Stimulated activated memory B cell treated with anti-CD40 and anti-IgM and Interleukin-4, amounts not matched to agents 10 μg/mL and 1 μg/mL and 100 μg/mL, for 72 hours (primary cell): ENCODE measurements at regions not wholly inside any gene's neighbourhood (a gene's known extent, or its start where the extent isn't known, plus 50 kb on each side); places are given as distances from the start of the nearest gene placed in this dataset.
A peak's percentile ranks its signal among the peaks of the same experiment; 100 is the strongest.

Experiments
- ATAC-seq: fragments of 150-1000 bp; cut with Tn5 transposase; 2 replicates; pipeline ENCODE4 v1.10.0; 2021
- H3K27ac Mint-ChIP-seq: one replicate; pipeline ENCODE4 v1.8.0; 2022; ENCODE audit warnings: mild to moderate bottlenecking, mixed read lengths
- H3K27me3 Mint-ChIP-seq: one replicate; pipeline ENCODE4 v1.8.0; 2022; ENCODE audit warnings: mixed read lengths
- H3K36me3 Mint-ChIP-seq: one replicate; pipeline ENCODE4 v1.8.0; 2022; ENCODE audit warnings: mixed read lengths
- H3K4me1 Mint-ChIP-seq: one replicate; pipeline ENCODE4 v1.8.0; 2022; ENCODE audit warnings: mixed read lengths
- H3K4me3 Mint-ChIP-seq: one replicate; pipeline ENCODE4 v1.8.0; 2022; ENCODE audit warnings: mild to moderate bottlenecking, moderate library complexity, mixed read lengths
- H3K9me3 Mint-ChIP-seq: one replicate; pipeline ENCODE4 v1.8.0; 2022; ENCODE audit warnings: mixed read lengths

GRCh38 chr12:33323823-33324222, 115.8 kb downstream of the SYT10 start:
- Mint-ChIP-seq H3K9me3 (peaks cover 2% of the 10 kb centered on the region), H3K4me3 (no peak overlapping the region), H3K27ac (no peak overlapping the region), H3K27me3 (no peaks in the 10 kb centered on the region), H3K36me3 (no peaks in the 10 kb centered on the region), H3K4me1 (no peaks in the 10 kb centered on the region)
- no peak for ATAC-seq

- ATAC-seq: no peak
- no peak overlapping the region for H3K27ac Mint-ChIP-seq
- H3K4me3 Mint-ChIP-seq: no peak overlapping the region
- H3K27me3 Mint-ChIP-seq: no peaks in the 10 kb centered on the region
- peaks cover 2% of the 10 kb centered on the region for H3K9me3 Mint-ChIP-seq
- H3K36me3 Mint-ChIP-seq: no peaks in the 10 kb centered on the region
- H3K4me1 Mint-ChIP-seq: no peaks in the 10 kb centered on the region
Measured at GRCh38 chr12:33322519-33322918, 117.1 kb downstream of the SYT10 start.

DNA sequence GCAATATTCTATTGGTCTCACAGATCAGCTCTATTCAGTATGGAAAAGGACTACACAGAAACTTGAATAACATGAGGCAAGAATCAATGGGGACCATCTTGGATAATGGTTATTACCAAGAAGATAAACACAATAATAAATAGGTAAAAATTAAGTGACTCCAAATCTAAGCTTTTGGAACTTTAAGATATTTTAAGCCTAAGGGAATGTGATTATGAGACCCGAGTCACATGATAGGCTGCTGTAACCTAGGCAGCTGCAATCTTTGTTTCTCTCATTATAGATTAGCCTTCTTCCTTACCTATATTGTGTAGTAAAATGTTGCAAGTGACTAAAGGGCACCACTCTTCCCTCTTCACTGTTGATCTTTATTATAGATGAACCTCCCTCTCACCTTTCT, 121.9 kb downstream of the SYT10 start:
- H3K4me1 Mint-ChIP-seq: no peaks in the 10 kb centered on the region
- no peak overlapping the region for H3K4me3 Mint-ChIP-seq
- no peaks in the 10 kb centered on the region for H3K27me3 Mint-ChIP-seq
- ATAC-seq: no peak
- H3K36me3 Mint-ChIP-seq: no peaks in the 10 kb centered on the region
- H3K9me3 Mint-ChIP-seq: peaks cover 7% of the 10 kb centered on the region
- H3K27ac Mint-ChIP-seq: no peak overlapping the region

DNA sequence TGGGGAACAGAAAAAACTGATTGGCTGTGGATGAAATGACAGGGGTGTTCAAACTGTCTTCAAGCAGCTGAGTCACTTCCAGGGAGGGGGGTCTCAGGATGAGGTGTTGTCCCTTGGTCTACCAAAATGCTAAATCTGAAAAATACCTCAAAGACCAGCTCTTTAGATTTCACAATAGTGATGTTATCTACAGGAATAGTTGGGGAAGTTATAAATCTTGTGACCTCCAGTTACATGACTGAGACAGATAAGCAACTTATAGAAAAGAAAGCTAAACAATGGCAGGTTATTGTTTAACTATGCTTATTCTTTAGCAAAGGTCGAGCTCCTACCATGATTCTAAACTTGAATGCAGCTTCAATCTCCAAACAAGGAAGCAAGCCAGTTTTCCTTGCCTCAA, 125.4 kb downstream of the SYT10 start:
- Mint-ChIP-seq H3K36me3 (no peaks in the 10 kb centered on the region), H3K9me3 (peaks cover 9% of the 10 kb centered on the region), H3K4me1 (no peaks in the 10 kb centered on the region), H3K27ac (no peak overlapping the region), H3K4me3 (no peak overlapping the region), H3K27me3 (no peaks in the 10 kb centered on the region)
- ATAC-seq: no peak

GRCh38 chr12:33313476-33313875, 126.1 kb downstream of the SYT10 start:
- ATAC-seq: no peak
- H3K4me1 Mint-ChIP-seq: no peaks in the 10 kb centered on the region
- H3K4me3 Mint-ChIP-seq: no peak overlapping the region
- H3K9me3 Mint-ChIP-seq: peaks cover 12% of the 10 kb centered on the region
- H3K27me3 Mint-ChIP-seq: no peaks in the 10 kb centered on the region
- H3K27ac Mint-ChIP-seq: no peak overlapping the region
- no peaks in the 10 kb centered on the region for H3K36me3 Mint-ChIP-seq

DNA sequence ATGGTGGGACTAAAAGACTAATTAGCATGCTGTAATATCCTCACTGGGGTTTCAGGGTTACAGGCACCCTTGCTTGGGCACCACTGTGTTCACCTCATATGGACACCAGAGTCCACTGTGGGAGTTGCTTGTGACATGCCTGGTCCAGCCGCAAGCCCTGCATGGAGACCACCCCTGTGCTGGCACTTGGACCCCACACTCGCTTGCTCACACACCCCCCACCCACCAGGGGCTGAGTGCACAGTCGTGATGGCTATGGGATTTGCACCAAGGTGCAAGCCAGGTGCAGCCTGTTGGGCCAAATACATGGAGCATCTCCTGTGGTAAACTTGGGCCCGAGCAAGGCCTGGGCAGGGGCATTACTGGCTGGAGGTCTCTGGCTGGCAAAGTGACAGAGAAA, 129.1 kb downstream of the SYT10 start:
- Mint-ChIP-seq H3K27ac (no peak overlapping the region), H3K27me3 (no peaks in the 10 kb centered on the region), H3K4me1 (no peaks in the 10 kb centered on the region), H3K9me3 (peaks cover 12% of the 10 kb centered on the region), H3K36me3 (no peaks in the 10 kb centered on the region), H3K4me3 (no peak overlapping the region)
- no peak for ATAC-seq

GRCh38 chr12:33304176-33304575, 135.4 kb downstream of the SYT10 start:
- H3K4me3 Mint-ChIP-seq: no peak overlapping the region
- H3K27me3 Mint-ChIP-seq: no peaks in the 10 kb centered on the region
- H3K9me3 Mint-ChIP-seq: peaks cover 7% of the 10 kb centered on the region
- no peak overlapping the region for H3K27ac Mint-ChIP-seq
- no peaks in the 10 kb centered on the region for H3K4me1 Mint-ChIP-seq
- ATAC-seq: no peak
- no peaks in the 10 kb centered on the region for H3K36me3 Mint-ChIP-seq

DNA sequence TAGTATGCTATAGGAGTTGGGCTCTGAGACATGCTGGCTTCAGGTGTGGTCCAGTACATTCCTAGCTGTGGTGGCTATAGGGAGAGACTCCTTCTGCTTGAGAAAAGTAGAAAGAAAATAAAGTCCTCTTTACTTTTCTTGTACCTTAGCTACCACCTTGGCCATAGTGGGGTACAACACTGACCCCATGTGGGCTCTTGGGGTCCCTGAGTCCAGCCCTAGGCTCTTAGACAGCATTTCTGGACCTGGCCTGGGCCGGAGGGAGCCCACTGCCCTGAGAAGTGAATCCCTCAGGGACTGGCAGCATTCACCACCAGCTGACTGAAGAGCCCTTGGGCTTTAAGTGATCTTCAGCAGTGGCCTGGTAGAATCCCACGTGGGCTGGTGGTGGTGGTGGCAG, 143.1 kb downstream of the SYT10 start:
- Mint-ChIP-seq H3K36me3 (no peaks in the 10 kb centered on the region), H3K4me3 (no peak overlapping the region), H3K27ac (no peak overlapping the region), H3K4me1 (no peaks in the 10 kb centered on the region), H3K9me3 (peaks cover 22% of the 10 kb centered on the region), H3K27me3 (no peaks in the 10 kb centered on the region)
- no peak for ATAC-seq

- H3K4me1 Mint-ChIP-seq: no peaks in the 10 kb centered on the region
Measured at GRCh38 chr12:33290703-33291102, 148.9 kb downstream of the SYT10 start.

DNA sequence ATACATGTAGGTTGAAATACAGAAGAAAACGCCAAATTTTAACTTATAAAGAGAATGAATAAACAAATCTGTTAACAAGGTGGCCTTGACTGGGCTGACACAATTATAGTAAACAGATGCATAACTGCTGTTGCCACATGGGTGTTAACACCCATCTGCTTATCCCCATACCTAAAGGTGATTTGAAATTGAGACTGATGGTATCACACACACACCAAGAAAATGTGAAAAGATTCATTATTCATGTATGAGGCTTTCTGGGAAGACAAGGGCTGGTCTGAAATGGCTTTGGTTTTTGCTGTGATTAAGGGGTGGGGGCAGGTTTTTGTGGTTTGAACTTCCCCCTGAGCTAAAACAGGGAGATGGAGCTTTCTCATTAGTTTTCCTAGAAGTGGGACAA, 156.6 kb downstream of the SYT10 start:
- no peak overlapping the region for H3K4me3 Mint-ChIP-seq
- ATAC-seq: no peak
- H3K27ac Mint-ChIP-seq: no peak overlapping the region
- peaks cover 17% of the 10 kb centered on the region for H3K9me3 Mint-ChIP-seq
- no peaks in the 10 kb centered on the region for H3K27me3 Mint-ChIP-seq
- no peaks in the 10 kb centered on the region for H3K36me3 Mint-ChIP-seq
- no peaks in the 10 kb centered on the region for H3K4me1 Mint-ChIP-seq

More at GRCh38 chr12:33290703-33291102, 148.9 kb downstream of the SYT10 start:
- Mint-ChIP-seq H3K36me3 (no peaks in the 10 kb centered on the region), H3K4me3 (no peak overlapping the region), H3K27ac (no peak overlapping the region), H3K27me3 (no peaks in the 10 kb centered on the region), H3K9me3 (peaks cover 5% of the 10 kb centered on the region)
- no peak for ATAC-seq

- ATAC-seq: no peak
- H3K27me3 Mint-ChIP-seq: no peaks in the 10 kb centered on the region
- no peak overlapping the region for H3K4me3 Mint-ChIP-seq
- H3K9me3 Mint-ChIP-seq: peaks cover 22% of the 10 kb centered on the region
- H3K4me1 Mint-ChIP-seq: no peaks in the 10 kb centered on the region
- no peaks in the 10 kb centered on the region for H3K36me3 Mint-ChIP-seq
- no peak overlapping the region for H3K27ac Mint-ChIP-seq
Measured at GRCh38 chr12:33277376-33277775, 162.2 kb downstream of the SYT10 start.

DNA sequence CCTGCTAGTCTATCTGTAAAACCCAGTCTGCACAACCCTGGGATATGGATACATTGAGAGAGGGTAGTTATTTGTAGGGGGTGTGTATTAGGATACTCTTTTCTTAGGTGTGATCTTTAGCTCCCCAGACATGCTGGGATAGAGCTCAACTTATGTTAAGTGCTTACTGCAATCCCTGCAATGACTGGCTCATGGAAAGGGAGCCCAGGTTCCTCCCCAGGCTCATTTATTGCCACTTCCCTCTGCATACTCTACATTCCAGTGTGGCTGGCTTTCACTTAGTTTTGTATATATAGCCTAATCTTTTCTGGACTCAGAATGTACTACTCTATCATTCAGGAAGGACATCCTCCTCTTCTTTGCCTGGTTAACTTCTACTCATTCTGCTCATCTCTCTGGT, 172.0 kb downstream of the SYT10 start:
- Mint-ChIP-seq H3K27ac (no peak overlapping the region), H3K4me1 (no peaks in the 10 kb centered on the region), H3K36me3 (no peaks in the 10 kb centered on the region), H3K4me3 (no peak overlapping the region), H3K9me3 (peaks cover 7% of the 10 kb centered on the region), H3K27me3 (no peaks in the 10 kb centered on the region)
- ATAC-seq: peak; percentile 27

- peaks cover 7% of the 10 kb centered on the region for H3K9me3 Mint-ChIP-seq
Measured at GRCh38 chr12:33265900-33266299, 173.7 kb downstream of the SYT10 start.

GRCh38 chr12:33265033-33265731, 174.4 kb downstream of the SYT10 start:
- Mint-ChIP-seq H3K27ac (no peak overlapping the region), H3K36me3 (no peaks in the 10 kb centered on the region), H3K4me3 (no peak overlapping the region), H3K4me1 (no peaks in the 10 kb centered on the region), H3K9me3 (peaks cover 7% of the 10 kb centered on the region), H3K27me3 (no peaks in the 10 kb centered on the region)
- ATAC-seq: no peak

More at GRCh38 chr12:33265900-33266299, 173.7 kb downstream of the SYT10 start:
- no peaks in the 10 kb centered on the region for H3K4me1 Mint-ChIP-seq
- H3K36me3 Mint-ChIP-seq: no peaks in the 10 kb centered on the region
- no peaks in the 10 kb centered on the region for H3K27me3 Mint-ChIP-seq
- no peak overlapping the region for H3K4me3 Mint-ChIP-seq
- no peak overlapping the region for H3K27ac Mint-ChIP-seq
- no peak for ATAC-seq

GRCh38 chr12:33253178-33253577, 186.4 kb downstream of the SYT10 start:
- Mint-ChIP-seq H3K27ac (no peak overlapping the region), H3K27me3 (no peaks in the 10 kb centered on the region)

DNA sequence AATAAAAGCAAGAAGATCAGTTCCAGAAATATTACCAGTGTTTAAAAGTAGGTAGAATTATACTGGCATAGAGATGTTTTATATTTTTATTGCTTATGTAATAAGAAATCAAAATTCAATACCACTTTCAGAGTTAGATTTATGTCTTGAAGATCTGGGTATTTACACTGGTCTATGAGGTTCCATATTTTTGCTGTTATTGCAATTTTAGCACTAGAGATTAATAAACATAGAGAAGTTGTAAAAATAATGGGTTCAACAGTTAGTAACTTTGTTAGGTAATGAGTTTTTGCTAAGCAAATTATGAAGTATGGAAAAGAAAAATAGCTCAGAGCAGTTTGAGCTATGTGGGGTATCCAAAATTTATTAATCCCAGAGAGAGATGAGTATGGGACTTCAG, 188.1 kb downstream of the SYT10 start:
- no peaks in the 10 kb centered on the region for H3K27me3 Mint-ChIP-seq
- no peak overlapping the region for H3K4me3 Mint-ChIP-seq
- no peaks in the 10 kb centered on the region for H3K4me1 Mint-ChIP-seq
- no peaks in the 10 kb centered on the region for H3K36me3 Mint-ChIP-seq
- no peak overlapping the region for H3K27ac Mint-ChIP-seq
- ATAC-seq: no peak
- H3K9me3 Mint-ChIP-seq: no peaks in the 10 kb centered on the region

More at GRCh38 chr12:33253178-33253577, 186.4 kb downstream of the SYT10 start:
- no peak overlapping the region for H3K4me3 Mint-ChIP-seq
- ATAC-seq: no peak
- H3K4me1 Mint-ChIP-seq: no peaks in the 10 kb centered on the region
- H3K9me3 Mint-ChIP-seq: peaks cover 3% of the 10 kb centered on the region
- H3K36me3 Mint-ChIP-seq: no peaks in the 10 kb centered on the region
